ENCODE measurements at regions not wholly inside any gene's neighbourhood (a gene's known extent, or its start where the extent isn't known, plus 50 kb on each side); places are given as distances from the start of the nearest gene placed in this dataset.

DNA sequence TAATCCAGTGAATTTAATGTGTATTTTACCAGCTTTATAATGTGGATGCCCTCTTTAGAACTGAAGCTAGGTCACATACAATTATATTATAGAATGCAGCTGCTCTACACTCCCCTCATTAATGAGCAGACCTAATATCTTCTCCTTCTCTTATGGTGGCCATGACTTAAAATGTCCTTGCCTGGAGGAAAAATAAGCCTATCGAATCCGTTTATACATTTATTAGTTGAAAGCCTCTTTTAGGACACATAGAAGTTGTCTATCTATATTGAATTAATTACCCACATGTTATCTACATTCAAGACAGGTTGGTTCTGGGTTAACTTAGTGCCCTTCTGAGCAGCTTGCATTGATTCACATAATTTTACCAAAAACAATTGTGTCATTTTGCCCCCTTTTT lies 1716.8 kb downstream of the HACE1 start:
- Histone ChIP-seq H3K9ac (ENCODE audit: control insufficient read depth, insufficient read depth, low read length) (no peak overlapping the region), H3K4me2 (ENCODE audit: control insufficient read depth, insufficient read depth) (no peak overlapping the region), H3K4me3 (no peak overlapping the region), H3K9me3 (replicated peaks; ENCODE audit: control insufficient read depth, insufficient read depth, low read length) (no peaks in the 10 kb centered on the region), H4K20me1 (ENCODE audit: control insufficient read depth, insufficient read depth) (no peaks in the 10 kb centered on the region), H3K79me2 (ENCODE audit: control insufficient read depth, insufficient read depth, low read length) (no peaks in the 10 kb centered on the region), H2AFZ (ENCODE audit: control insufficient read depth, low read depth, low read length) (no peak overlapping the region), H3K4me1 (ENCODE audit: control insufficient read depth, insufficient read depth, low read length) (no peaks in the 10 kb centered on the region), H3K27ac (ENCODE audit: control insufficient read depth, insufficient read depth) (no peak overlapping the region), H3K27me3 (replicated peaks in 1 of 2; ENCODE audit: control insufficient read depth in 2 of 2, insufficient read depth in 2 of 2, low read length in 1 of 2) (no peaks in the 10 kb centered on the region), H3K36me3 (ENCODE audit: control insufficient read depth in 2 of 2, insufficient read depth in 2 of 2, low read length in 1 of 2) (no peaks in the 10 kb centered on the region)
- in situ Hi-C loops (cut with MboI) = no loop called here
- no peak for ATAC-seq
- 2% methylated on average over 2 of the region's 2 CpGs for WGBS (ENCODE audit: insufficient coverage, insufficient replicate concordance, low lambda C conversion rate, missing lambda C conversion rate)
- no peak for DNase-seq (ENCODE audit: low read depth, low spot score)
- no TSS peak for BruUV-seq (replicated peaks)
- intact Hi-C loops (cut with micrococcal nuclease; ENCODE audit: unreplicated experiment) = no loop called here
- FAIRE-seq = no peak
- TF ChIP-seq NBN (IDR thresholded peaks at IDR 0.05) = no peak
- TF ChIP-seq POLR2AphosphoS2 (IDR thresholded peaks at IDR 0.05; ENCODE audit: low read depth, low read length) = no peak
- TF ChIP-seq ZNF24 (IDR thresholded peaks at IDR 0.05) = no peak
- no peak for TF ChIP-seq SP1 (IDR thresholded peaks at IDR 0.05; ENCODE audit: low read depth, low read length)
- no peak for TF ChIP-seq NFXL1 (IDR thresholded peaks at IDR 0.05; ENCODE audit: borderline replicate concordance)
- TF ChIP-seq SREBF2 (IDR thresholded peaks at IDR 0.05; ENCODE audit: low read length) = no peak
- TF ChIP-seq, protein P1, sequence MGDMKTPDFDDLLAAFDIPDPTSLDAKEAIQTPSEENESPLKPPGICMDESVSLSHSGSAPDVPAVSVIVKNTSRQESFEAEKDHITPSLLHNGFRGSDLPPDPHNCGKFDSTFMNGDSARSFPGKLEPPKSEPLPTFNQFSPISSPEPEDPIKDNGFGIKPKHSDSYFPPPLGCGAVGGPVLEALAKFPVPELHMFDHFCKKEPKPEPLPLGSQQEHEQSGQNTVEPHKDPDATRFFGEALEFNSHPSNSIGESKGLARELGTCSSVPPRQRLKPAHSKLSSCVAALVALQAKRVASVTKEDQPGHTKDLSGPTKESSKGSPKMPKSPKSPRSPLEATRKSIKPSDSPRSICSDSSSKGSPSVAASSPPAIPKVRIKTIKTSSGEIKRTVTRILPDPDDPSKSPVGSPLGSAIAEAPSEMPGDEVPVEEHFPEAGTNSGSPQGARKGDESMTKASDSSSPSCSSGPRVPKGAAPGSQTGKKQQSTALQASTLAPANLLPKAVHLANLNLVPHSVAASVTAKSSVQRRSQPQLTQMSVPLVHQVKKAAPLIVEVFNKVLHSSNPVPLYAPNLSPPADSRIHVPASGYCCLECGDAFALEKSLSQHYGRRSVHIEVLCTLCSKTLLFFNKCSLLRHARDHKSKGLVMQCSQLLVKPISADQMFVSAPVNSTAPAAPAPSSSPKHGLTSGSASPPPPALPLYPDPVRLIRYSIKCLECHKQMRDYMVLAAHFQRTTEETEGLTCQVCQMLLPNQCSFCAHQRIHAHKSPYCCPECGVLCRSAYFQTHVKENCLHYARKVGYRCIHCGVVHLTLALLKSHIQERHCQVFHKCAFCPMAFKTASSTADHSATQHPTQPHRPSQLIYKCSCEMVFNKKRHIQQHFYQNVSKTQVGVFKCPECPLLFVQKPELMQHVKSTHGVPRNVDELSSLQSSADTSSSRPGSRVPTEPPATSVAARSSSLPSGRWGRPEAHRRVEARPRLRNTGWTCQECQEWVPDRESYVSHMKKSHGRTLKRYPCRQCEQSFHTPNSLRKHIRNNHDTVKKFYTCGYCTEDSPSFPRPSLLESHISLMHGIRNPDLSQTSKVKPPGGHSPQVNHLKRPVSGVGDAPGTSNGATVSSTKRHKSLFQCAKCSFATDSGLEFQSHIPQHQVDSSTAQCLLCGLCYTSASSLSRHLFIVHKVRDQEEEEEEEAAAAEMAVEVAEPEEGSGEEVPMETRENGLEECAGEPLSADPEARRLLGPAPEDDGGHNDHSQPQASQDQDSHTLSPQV (IDR thresholded peaks at IDR 0.05) = no peak
- TF ChIP-seq, protein P2, sequence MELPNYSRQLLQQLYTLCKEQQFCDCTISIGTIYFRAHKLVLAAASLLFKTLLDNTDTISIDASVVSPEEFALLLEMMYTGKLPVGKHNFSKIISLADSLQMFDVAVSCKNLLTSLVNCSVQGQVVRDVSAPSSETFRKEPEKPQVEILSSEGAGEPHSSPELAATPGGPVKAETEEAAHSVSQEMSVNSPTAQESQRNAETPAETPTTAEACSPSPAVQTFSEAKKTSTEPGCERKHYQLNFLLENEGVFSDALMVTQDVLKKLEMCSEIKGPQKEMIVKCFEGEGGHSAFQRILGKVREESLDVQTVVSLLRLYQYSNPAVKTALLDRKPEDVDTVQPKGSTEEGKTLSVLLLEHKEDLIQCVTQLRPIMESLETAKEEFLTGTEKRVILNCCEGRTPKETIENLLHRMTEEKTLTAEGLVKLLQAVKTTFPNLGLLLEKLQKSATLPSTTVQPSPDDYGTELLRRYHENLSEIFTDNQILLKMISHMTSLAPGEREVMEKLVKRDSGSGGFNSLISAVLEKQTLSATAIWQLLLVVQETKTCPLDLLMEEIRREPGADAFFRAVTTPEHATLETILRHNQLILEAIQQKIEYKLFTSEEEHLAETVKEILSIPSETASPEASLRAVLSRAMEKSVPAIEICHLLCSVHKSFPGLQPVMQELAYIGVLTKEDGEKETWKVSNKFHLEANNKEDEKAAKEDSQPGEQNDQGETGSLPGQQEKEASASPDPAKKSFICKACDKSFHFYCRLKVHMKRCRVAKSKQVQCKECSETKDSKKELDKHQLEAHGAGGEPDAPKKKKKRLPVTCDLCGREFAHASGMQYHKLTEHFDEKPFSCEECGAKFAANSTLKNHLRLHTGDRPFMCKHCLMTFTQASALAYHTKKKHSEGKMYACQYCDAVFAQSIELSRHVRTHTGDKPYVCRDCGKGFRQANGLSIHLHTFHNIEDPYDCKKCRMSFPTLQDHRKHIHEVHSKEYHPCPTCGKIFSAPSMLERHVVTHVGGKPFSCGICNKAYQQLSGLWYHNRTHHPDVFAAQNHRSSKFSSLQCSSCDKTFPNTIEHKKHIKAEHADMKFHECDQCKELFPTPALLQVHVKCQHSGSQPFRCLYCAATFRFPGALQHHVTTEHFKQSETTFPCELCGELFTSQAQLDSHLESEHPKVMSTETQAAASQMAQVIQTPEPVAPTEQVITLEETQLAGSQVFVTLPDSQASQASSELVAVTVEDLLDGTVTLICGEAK (IDR thresholded peaks at IDR 0.05; ENCODE audit: borderline replicate concordance) = no peak
- no peak for TF ChIP-seq ESRRA (IDR thresholded peaks at IDR 0.05; ENCODE audit: low read length)
- no peak for TF ChIP-seq JUND (IDR thresholded peaks at IDR 0.05; ENCODE audit: low read depth, low read length)
- TF ChIP-seq ZNF274 (IDR thresholded peaks at IDR 0.05; ENCODE audit: insufficient read depth, insufficient read length) = no peak
- TF ChIP-seq, protein P3, sequence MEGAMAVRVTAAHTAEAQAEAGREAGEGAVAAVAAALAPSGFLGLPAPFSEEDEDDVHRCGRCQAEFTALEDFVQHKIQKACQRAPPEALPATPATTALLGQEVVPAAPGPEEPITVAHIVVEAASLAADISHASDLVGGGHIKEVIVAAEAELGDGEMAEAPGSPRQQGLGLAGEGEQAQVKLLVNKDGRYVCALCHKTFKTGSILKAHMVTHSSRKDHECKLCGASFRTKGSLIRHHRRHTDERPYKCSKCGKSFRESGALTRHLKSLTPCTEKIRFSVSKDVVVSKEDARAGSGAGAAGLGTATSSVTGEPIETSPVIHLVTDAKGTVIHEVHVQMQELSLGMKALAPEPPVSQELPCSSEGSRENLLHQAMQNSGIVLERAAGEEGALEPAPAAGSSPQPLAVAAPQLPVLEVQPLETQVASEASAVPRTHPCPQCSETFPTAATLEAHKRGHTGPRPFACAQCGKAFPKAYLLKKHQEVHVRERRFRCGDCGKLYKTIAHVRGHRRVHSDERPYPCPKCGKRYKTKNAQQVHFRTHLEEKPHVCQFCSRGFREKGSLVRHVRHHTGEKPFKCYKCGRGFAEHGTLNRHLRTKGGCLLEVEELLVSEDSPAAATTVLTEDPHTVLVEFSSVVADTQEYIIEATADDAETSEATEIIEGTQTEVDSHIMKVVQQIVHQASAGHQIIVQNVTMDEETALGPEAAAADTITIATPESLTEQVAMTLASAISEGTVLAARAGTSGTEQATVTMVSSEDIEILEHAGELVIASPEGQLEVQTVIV (IDR thresholded peaks at IDR 0.05; ENCODE audit: borderline replicate concordance, partially characterized antibody) = no peak
- no peak for TF ChIP-seq SMARCA5 (IDR thresholded peaks at IDR 0.05)
- no peak for TF ChIP-seq CREB1 (IDR thresholded peaks at IDR 0.05; ENCODE audit: low read depth)
- ChIA-PET RAD21 (ENCODE audit: unreplicated experiment) (no interaction called here), SMC1A (ENCODE audit: uncharacterized antibody, unreplicated experiment) (interaction anchor here (1.2 kb wide), 1 partner anchor 19 kb away, joined by 3 read pairs; no protein-coding TSS in a partner anchor), POLR2A (no interaction called here), CTCF (no interaction called here)
